GM18868 (cell line): ENCODE measurements at regions not wholly inside any gene's neighbourhood (a gene's known extent, or its start where the extent isn't known, plus 50 kb on each side); places are given as distances from the start of the nearest gene placed in this dataset.

Experiments used
- ATAC-seq: cut with Tn5 transposase; IDR thresholded peaks from one replicate; pipeline ENCODE4 v1.9.1; 2021; ENCODE audit warnings: mild to moderate bottlenecking, moderate library complexity; ENCODE audit not compliant: unreplicated experiment

DNA sequence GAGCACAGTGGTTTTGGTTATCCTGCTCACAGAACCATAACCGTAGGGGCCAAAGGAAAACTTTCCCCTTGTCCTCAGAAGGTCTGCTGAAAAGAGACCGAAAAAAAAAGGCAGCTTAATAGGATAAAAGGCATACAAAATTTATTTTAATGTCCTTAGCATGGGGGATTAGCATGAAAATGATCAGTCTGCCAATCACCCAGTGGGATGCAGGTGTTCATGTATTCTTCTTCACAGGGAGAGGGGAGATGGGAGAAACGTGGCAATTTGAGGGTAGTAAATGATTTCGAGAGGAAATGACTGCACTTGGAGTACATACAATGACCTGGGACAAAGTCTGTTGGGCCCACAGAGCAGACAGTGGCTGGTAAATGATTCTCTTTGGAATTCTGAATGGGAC is 194.0 kb downstream of the AJAP1 start:
- no peak for ATAC-seq

DNA sequence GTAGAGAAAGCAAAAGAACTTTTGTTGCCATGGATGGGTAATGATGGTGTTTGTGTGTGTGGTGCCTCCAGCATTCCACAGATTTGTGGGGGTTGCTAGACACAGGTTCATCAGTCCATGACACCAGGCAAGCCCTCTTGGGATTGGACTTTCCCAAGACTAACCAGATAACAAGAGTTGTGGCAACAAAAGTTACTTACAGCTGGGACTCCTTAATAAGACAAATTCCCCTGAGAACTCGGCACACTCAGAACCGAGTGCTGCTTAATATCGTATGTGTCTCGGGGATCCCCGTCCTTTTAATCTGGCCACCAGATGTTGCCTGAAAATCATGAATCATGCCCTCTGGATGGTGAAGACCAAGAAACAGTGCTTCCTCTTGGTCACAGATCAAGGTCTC is 193.3 kb downstream of the AJAP1 start:
- no peak for ATAC-seq
